ENCODE measurements at regions not wholly inside any gene's neighbourhood (a gene's known extent, or its start where the extent isn't known, plus 50 kb on each side); places are given as distances from the start of the nearest gene placed in this dataset.

- TF ChIP-seq CTCF (IDR thresholded peaks at IDR 0.05 in 8 of 11, conservative IDR thresholded peaks at IDR 0.05 in 3 of 11) = no peak
- TF ChIP-seq POLR2AphosphoS5 (IDR thresholded peaks at IDR 0.05) = no peak
- TF ChIP-seq POLR2A (IDR thresholded peaks at IDR 0.05) = no peak
Observed at GRCh38 chr12:103105971-103106597, 148.6 kb downstream of the ASCL1 start.
